ENCODE measurements at regions not wholly inside any gene's neighbourhood (a gene's known extent, or its start where the extent isn't known, plus 50 kb on each side); places are given as distances from the start of the nearest gene placed in this dataset.

- TF ChIP-seq CTCF (conservative IDR thresholded peaks at IDR 0.05; ENCODE audit: low read depth, low read length) (no peak), EZH2 (IDR thresholded peaks at IDR 0.05; ENCODE audit: borderline replicate concordance, low read depth, low read length, poor library complexity, severe bottlenecking) (no peak)
These were observed 246.4 kb downstream of the RPL10L start for GRCh38 chr14:46404865-46405811.

All from A673 (cell line).